Anterior cingulate cortex (tissue), 58 donors: ENCODE measurements at regions not wholly inside any gene's neighbourhood (a gene's known extent, or its start where the extent isn't known, plus 50 kb on each side); places are given as distances from the start of the nearest gene placed in this dataset.
"Not testable (repeated sequence)": the region's sequence is repeated elsewhere in the genome, so short reads cannot be mapped to it uniquely, and the experiment has no call there.

ENCODE experiments used
- DNase-seq, 58 donors: peaks; one replicate each; lab custom pipeline; 2025; lab: John Stamatoyannopoulos, UW

DNA sequence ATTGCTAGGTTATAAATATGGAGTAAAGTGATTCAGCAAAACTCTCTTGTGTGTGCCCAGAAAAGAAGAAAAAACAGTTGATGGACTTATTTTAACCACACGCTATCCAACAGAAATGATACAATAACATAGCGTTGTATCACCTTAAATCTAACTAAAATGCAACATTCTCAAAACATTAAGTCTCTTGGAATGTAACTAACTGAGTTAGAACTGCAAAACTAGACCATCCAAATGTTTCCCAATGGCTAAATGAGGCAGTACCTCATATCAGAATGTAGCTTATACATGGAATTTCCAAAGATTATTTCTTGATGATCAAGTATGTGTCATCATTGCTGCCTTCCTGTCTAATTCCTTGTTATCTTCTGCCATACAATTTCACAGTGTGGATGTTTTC lies 187.9 kb downstream of the CNTN3 start:
- no peak for DNase-seq

DNA sequence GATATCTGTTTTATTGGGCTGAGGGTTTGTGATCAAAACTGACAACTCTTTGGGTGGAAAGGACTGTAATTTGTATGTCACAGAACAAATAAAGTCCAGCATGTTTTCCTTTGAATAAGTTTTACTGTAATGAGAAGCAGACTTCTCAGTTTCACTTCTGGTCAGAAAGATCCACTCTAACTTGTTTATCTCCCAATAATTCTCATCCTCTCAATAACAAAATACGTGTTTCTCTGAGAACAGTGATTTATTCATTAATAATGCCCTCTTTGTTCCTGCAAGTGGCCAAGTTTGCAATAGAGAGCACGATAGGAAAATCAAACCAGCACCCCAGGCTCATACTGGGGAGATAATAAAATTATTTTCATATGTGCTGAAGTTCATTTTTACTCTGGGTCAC lies 190.6 kb downstream of the CNTN3 start:
- peak in 1 of 58 donors; percentile 21 for DNase-seq

GRCh38 chr3:74420538-74421124 lies 193.8 kb downstream of the CNTN3 start:
- peak in 10 of 58 donors; percentile 2 to 65 (median 6) for DNase-seq

- no peak for DNase-seq
Observed at GRCh38 chr3:74415731-74416130, 198.7 kb downstream of the CNTN3 start.

DNA sequence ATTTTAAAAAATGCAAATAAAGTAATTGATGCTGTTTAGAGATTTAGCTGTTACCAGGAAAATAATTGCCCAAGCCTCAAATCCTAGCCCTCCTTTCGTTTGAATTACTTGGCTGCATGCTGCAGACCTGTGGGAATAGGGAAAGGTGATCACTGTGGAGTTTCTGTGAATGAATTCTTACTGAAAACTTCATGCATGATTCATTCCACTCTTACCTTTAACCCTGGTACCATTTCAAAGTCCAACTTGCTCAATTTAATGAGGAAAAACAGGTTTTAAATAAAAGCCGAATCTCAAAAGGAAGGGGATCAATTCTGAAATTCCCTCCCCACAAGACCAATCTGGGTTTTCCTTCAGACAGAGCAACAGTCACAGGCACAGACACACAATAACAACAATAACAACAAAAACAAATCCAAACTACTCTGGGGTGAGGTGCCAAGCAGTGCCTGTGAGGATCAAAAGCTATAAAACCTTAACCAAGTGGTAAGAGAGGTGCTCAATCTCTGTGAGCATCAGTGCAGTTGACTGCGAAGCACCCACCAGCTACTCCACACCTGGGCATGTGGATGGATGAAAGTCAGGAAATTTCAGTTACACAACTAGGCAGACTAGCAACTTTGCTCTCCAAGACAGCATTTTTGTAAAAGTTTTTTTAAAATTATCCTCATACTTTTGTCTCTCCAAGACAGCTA lies 200.8 kb downstream of the CNTN3 start:
- no peak for DNase-seq

GRCh38 chr3:74410276-74410941 lies 204.1 kb downstream of the CNTN3 start:
- DNase-seq: no peak

DNA sequence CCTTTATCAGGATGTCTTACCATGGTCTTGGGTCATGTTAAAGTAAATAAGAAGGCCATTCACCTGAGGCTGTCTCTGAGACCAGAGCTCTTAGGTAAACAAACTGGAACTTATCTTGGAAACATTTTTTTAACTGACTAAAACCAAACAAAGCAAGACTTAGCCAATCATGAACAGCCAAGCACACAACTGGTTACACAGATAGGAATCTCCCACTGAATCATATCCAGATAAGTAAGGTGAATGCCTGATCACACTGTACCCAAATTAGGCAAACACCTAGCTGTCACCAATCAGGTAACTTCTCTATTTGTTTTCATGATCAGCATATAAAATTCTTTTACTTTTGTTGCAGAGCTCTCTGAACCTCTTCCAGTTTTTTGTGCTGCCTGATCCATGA lies 205.4 kb downstream of the CNTN3 start:
- DNase-seq: no peak

GRCh38 chr3:74403307-74403706 lies 211.2 kb downstream of the CNTN3 start:
- no peak for DNase-seq

GRCh38 chr3:74402821-74403220 lies 211.6 kb downstream of the CNTN3 start:
- no peak for DNase-seq

DNA sequence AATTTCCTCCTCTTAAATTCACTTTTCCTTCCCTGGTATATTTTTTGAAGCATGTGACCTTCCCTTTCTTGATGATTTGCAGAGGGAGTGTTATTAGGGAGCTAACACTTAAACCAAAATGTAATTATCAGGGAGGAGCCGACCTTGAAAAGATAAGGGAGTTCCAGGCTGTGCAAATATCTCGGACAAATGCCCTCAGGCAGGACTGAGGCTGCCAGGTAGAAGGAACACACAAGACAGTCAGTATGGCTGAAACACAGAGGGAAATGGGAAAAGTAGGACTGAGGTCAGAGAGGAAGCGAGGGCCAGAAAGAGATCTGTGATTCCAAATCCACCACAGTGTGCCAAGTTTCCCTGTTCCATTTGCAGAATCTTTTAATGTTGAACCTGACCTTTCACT lies 221.0 kb downstream of the CNTN3 start:
- DNase-seq: no peak

GRCh38 chr3:74390121-74390877 lies 224.2 kb downstream of the CNTN3 start:
- no peak for DNase-seq

- no peak for DNase-seq
Observed at GRCh38 chr3:74387111-74387735, 227.2 kb downstream of the CNTN3 start.

DNA sequence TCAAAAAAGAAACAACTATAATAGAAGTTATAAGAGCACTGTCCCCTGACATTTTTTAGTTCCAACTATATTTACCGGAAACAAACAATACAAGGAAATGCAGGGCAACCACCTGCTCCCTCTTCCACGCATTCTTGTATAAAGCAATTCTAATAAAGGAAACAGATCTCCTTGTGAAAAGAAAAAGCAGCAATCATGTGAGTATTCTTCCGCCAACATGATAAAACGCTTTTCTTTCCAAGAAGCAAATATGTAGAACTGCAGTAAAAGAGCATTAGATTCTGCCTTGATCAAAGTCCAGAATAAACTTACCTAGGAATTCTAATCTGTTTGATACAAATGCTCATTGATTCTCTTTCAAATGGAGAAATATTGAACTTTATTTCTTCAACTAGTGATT lies 230.3 kb downstream of the CNTN3 start:
- no peak for DNase-seq

GRCh38 chr3:74377669-74378068 lies 236.8 kb downstream of the CNTN3 start:
- DNase-seq: no peak

DNA sequence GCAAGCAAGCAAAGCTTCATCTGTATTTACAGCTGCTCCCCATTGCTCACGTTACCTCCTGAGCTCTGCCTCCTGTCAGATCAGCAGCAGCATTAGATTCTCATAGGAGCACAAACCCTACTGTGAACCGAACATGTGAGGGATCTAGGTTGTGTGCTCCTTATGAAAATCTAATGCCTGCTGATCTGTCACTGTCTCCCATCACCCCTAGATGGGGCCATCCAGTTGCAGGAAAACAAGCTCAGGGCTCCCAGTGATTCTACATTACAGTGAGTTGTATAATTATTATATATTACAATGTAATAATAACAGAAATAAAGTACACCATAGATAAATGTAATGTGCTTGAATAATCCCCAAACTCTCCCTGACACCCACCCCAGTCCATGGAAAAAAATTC lies 238.1 kb downstream of the CNTN3 start:
- not testable (repeated sequence) for DNase-seq

DNA sequence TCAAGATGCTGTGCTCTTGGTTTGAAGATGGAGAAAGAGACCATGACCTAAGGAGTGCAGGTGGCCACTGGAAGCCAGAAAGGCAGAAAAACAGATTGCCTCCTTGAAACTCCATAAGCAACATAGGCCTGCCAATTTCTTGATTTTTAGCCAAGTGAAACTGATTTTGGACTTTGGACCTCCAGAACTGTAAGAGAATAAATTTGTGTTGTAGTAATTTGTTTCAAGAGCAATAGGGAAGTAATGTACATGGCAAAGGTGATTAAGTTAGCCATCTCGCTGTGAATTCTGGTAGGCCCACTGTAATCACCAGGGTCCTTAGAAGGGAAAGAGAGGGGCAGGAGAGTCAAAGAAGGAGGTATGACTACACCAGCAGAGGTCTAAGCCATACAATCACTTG lies 238.8 kb downstream of the CNTN3 start:
- DNase-seq: no peak

- DNase-seq: no peak
Observed at GRCh38 chr3:74372743-74373142, 241.7 kb downstream of the CNTN3 start.

- no peak for DNase-seq
Observed at GRCh38 chr3:74370342-74370741, 244.1 kb downstream of the CNTN3 start.

DNA sequence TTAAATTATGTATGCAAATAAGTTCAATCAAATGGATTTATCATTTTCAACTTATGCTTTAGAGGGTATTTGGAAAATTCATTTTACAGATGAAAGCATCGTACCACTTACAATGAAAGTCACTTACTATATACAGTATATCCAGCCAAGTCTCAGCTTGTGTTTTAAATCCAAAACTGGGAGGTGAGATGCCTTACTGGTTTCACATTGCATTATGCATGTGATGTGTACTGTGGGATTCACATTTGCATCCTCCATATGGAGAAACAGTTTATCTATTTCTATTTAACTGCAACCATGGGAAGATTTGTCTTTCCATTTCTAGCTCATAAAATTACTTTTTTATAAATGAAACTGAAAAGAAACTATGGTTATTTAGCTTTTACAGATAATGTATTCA lies 248.1 kb downstream of the CNTN3 start:
- DNase-seq: no peak

DNA sequence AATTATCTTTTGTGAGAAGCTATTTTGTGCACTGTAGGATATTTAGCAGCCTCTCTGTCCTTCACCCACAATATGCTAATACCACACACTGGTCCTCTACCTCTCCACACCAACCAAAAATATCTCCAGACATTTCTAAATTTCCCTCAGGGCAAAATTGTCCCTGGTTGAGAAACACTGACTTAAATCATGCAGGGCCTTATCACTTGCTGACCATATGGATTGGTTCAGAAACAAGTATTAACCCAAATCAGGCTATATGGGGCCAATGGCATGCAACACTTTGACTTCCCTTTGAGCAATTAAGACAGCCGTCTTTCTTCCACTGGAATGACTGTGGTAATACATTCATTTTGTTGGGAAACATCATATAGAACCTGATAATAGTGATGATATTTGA lies 251.1 kb downstream of the CNTN3 start:
- DNase-seq: no peak

DNA sequence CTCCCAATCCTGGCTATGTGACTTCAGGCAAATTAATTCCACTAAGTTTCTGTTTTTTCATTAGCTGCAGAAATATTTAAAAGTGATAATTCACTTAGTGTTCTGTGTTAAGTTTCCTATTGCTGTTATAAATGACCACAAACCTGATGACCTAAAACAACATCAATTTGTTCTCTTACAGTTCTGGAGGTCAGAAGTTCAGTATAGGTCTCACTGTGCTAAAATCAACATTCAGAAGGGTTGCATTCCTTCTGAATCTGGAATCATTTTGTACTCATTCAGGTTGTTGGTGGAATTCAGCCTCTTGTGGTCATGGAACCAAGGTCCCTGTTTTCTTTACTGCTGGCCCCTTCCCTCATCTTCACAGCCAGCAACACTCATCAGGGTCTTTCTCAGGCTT lies 254.1 kb downstream of the CNTN3 start:
- no peak for DNase-seq
